Testis (tissue), 2 donors: ENCODE measurements at regions not wholly inside any gene's neighbourhood (a gene's known extent, or its start where the extent isn't known, plus 50 kb on each side); places are given as distances from the start of the nearest gene placed in this dataset.

Experiments used
- POLR2A ChIP-seq: fragments of 450-650 bp; IDR thresholded peaks from one replicate; pipeline ENCODE4 v1.6.1; 2017; ENCODE audit warnings: antibody characterized with exemption, mild to moderate bottlenecking, moderate library complexity
- TF ChIP-seq, protein P1 (sequence below), 3 experiments: fragments of 450-650 bp in 2 of 3; fragments of 200-600 bp in 1 of 3; sonication (generic) in 1 of 3; IDR thresholded peaks; one replicate each; pipeline ENCODE4 v1.5.1; 2016 to 2019; ENCODE audit warnings: antibody characterized with exemption in 3 of 3, mild to moderate bottlenecking in 2 of 3, moderate library complexity in 1 of 3

DNA sequence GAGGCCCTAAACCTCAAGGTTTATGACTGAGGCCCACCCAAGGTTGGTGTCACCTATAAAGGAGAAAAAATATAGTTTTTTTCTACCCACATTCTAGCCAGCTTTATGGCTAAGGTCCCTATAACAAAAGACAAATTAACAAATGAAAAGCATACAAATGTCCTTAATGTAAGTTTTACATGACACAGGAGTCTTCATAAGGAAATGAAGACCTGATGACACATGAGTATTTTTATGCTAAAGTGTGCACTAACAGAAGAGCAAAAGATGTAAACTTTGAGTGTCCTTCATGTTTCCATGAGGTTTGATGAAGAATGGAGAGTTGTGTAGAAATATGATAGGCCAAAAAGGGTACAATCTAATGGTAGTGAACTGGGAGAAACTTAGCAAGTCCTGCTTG lies 114.7 kb upstream of the INTU start:
- TF ChIP-seq, protein P1, sequence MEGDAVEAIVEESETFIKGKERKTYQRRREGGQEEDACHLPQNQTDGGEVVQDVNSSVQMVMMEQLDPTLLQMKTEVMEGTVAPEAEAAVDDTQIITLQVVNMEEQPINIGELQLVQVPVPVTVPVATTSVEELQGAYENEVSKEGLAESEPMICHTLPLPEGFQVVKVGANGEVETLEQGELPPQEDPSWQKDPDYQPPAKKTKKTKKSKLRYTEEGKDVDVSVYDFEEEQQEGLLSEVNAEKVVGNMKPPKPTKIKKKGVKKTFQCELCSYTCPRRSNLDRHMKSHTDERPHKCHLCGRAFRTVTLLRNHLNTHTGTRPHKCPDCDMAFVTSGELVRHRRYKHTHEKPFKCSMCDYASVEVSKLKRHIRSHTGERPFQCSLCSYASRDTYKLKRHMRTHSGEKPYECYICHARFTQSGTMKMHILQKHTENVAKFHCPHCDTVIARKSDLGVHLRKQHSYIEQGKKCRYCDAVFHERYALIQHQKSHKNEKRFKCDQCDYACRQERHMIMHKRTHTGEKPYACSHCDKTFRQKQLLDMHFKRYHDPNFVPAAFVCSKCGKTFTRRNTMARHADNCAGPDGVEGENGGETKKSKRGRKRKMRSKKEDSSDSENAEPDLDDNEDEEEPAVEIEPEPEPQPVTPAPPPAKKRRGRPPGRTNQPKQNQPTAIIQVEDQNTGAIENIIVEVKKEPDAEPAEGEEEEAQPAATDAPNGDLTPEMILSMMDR (IDR thresholded peaks at IDR 0.05) = no peak
- no peak for TF ChIP-seq POLR2A
